SK-N-SH (cell line): ENCODE measurements at regions not wholly inside any gene's neighbourhood (a gene's known extent, or its start where the extent isn't known, plus 50 kb on each side); places are given as distances from the start of the nearest gene placed in this dataset.

Experiments
- CTCF ChIA-PET: fragments of 300-600, 350-600 bp; formaldehyde crosslinking; extraction: SDS; loops from one replicate; lab custom pipeline; 2021; lab: Yijun Ruan, JAX
- POLR2A ChIA-PET: fragments of 350-600 bp; sonication (Branson Sonifier 250); formaldehyde crosslinking; extraction: SDS; loops from one replicate; lab custom pipeline; 2020; ENCODE audit warnings: antibody characterized with exemption, inconsistent platforms; lab: Yijun Ruan, JAX
- DNase-seq: peaks from one replicate; pipeline ENCODE4 v3.0.0; 2012
- H2AFZ ChIP-seq: fragments of 200-600 bp; sonication (generic); 2 replicates; pipeline ENCODE4 v1.8.1; 2016; ENCODE audit warnings: antibody characterized with exemption, mild to moderate bottlenecking, low read depth
- H3F3A ChIP-seq: fragments of 200-600 bp; sonication (generic); replicated peaks from 2 replicates; pipeline ENCODE3; 2016; ENCODE audit warnings: antibody characterized with exemption, mild to moderate bottlenecking; ENCODE audit not compliant: insufficient read depth
- H3K27ac ChIP-seq, 2 experiments: fragments of 200-500 bp in 1 of 2; fragments of 200-600 bp in 1 of 2; sonication (Bioruptor generic) in 1 of 2; sonication (generic), shearing (Covaris generic) in 1 of 2; 2 replicates each; pipeline versions ENCODE4 v1.5.1 to v1.6.1; 2014 to 2016; ENCODE audit warnings: low read depth in 2 of 2, inconsistent platforms in 1 of 2, low read length in 1 of 2, mild to moderate bottlenecking in 1 of 2, mixed read lengths in 1 of 2
- H3K27me3 ChIP-seq: fragments of 200-600 bp; sonication (generic), shearing (Covaris generic); 2 replicates; pipeline ENCODE4 v1.6.1; 2016; ENCODE audit warnings: mixed run types; ENCODE audit not compliant: insufficient read depth
- H3K36me3 ChIP-seq, 2 experiments: fragments of 200-500 bp in 1 of 2; fragments of 200-600 bp in 1 of 2; sonication (Bioruptor generic) in 1 of 2; sonication (generic) in 1 of 2; replicated peaks in 1 of 2; 2 replicates each; pipeline versions ENCODE3 to v1.5.1; 2014 to 2016; ENCODE audit warnings: low read length in 1 of 2, mild to moderate bottlenecking in 1 of 2; ENCODE audit not compliant: insufficient read depth in 2 of 2, control insufficient read depth in 1 of 2
- H3K4me1 ChIP-seq, 2 experiments: fragments of 200-500 bp in 1 of 2; fragments of 200-600 bp in 1 of 2; sonication (Bioruptor generic) in 1 of 2; sonication (generic), shearing (Covaris generic) in 1 of 2; 2 replicates each; pipeline versions ENCODE4 v1.5.1 to v1.6.1; 2014 to 2016; ENCODE audit warnings: low read depth in 1 of 2, low read length in 1 of 2, mixed run types in 1 of 2; ENCODE audit not compliant: insufficient read depth in 2 of 2, control insufficient read depth in 1 of 2
- H3K4me2 ChIP-seq: fragments of 200-600 bp; sonication (generic), shearing (Covaris generic); 2 replicates; pipeline ENCODE4 v1.6.1; 2017; ENCODE audit warnings: mixed run types
- H3K4me3 ChIP-seq, 2 experiments: fragments of 200-500 bp in 1 of 2; fragments of 200-600 bp in 1 of 2; sonication (Bioruptor generic) in 1 of 2; sonication (generic), shearing (Covaris generic) in 1 of 2; 2 replicates each; pipeline versions ENCODE4 v1.5.1 to v1.8.1; 2014 to 2016; ENCODE audit warnings: low read depth in 2 of 2, inconsistent platforms in 1 of 2, low read length in 1 of 2, mild to moderate bottlenecking in 1 of 2, mixed read lengths in 1 of 2, moderate library complexity in 1 of 2
- H3K79me2 ChIP-seq: fragments of 200-600 bp; sonication (generic); 2 replicates; pipeline ENCODE4 v1.8.1; 2017; ENCODE audit warnings: mild to moderate bottlenecking; ENCODE audit not compliant: insufficient read depth
- H3K9ac ChIP-seq: fragments of 200-600 bp; sonication (generic); 2 replicates; pipeline ENCODE4 v1.6.1; 2017; ENCODE audit warnings: mixed run types
- H3K9me2 ChIP-seq: fragments of 200-600 bp; sonication (generic); 2 replicates; pipeline ENCODE4 v1.6.1; 2017; ENCODE audit warnings: mixed run types
- H3K9me3 ChIP-seq: fragments of 200-600 bp; sonication (generic); 2 replicates; pipeline ENCODE4 v1.6.1; 2017; ENCODE audit warnings: mixed run types, mild to moderate bottlenecking, moderate library complexity
- H4K20me1 ChIP-seq: fragments of 200-600 bp; sonication (generic); 2 replicates; pipeline ENCODE4 v1.6.1; 2017; ENCODE audit warnings: mild to moderate bottlenecking, mixed run types; ENCODE audit not compliant: insufficient read depth
- EP300 ChIP-seq, 2 experiments: IDR thresholded peaks; 2 replicates each; pipeline versions ENCODE4 v1.4.0 to v1.6.1; 2012; ENCODE audit warnings: borderline replicate concordance in 1 of 2, low read depth in 1 of 2, low read length in 1 of 2
- EZH2phosphoT487 ChIP-seq: fragments of 200-600 bp; sonication (generic); IDR thresholded peaks from 2 replicates; pipeline ENCODE4 v1.6.1; 2017; ENCODE audit warnings: low read depth, mixed run types, mild to moderate bottlenecking, antibody characterized with exemption, moderate library complexity, borderline replicate concordance
- FOSL2 ChIP-seq: IDR thresholded peaks from 2 replicates; pipeline ENCODE4 v1.4.0; 2012; ENCODE audit warnings: low read depth, mild to moderate bottlenecking, moderate library complexity, borderline replicate concordance
- FOXJ3 ChIP-seq: sonication (generic); formaldehyde crosslinking; IDR thresholded peaks from 2 replicates; pipeline ENCODE4 v1.5.1; 2020; ENCODE audit warnings: mild to moderate bottlenecking, missing genetic modification reagents
- MAX ChIP-seq: IDR thresholded peaks from 2 replicates; pipeline ENCODE4 v1.4.0; 2012; ENCODE audit warnings: low read depth
- MXI1 ChIP-seq: IDR thresholded peaks from 2 replicates; pipeline ENCODE4 v1.6.1; 2012; ENCODE audit warnings: mild to moderate bottlenecking, low read depth, low read length, improper control_type of control experiment
- NFIC ChIP-seq: IDR thresholded peaks from 2 replicates; pipeline ENCODE4 v1.4.0; 2012; ENCODE audit warnings: borderline replicate concordance
- REST ChIP-seq: IDR thresholded peaks from 2 replicates; pipeline ENCODE4 v1.6.1; 2012; ENCODE audit warnings: mild to moderate bottlenecking, low read depth, low read length, moderate library complexity
- RXRA ChIP-seq: IDR thresholded peaks from 2 replicates; pipeline ENCODE4 v1.4.0; 2012; ENCODE audit warnings: low read depth, mild to moderate bottlenecking, borderline replicate concordance
- SMC3 ChIP-seq: IDR thresholded peaks from 2 replicates; pipeline ENCODE4 v1.6.1; 2012; ENCODE audit warnings: low read depth, low read length, improper control_type of control experiment
- TAF1 ChIP-seq: IDR thresholded peaks from 2 replicates; pipeline ENCODE4 v1.6.1; 2012; ENCODE audit warnings: low read depth, mild to moderate bottlenecking, low read length, moderate library complexity, borderline replicate concordance
- TCF12 ChIP-seq: IDR thresholded peaks from 2 replicates; pipeline ENCODE4 v1.4.0; 2012
- ZBTB33 ChIP-seq: IDR thresholded peaks from 2 replicates; pipeline ENCODE4 v1.4.0; 2012; ENCODE audit warnings: low read depth, borderline replicate concordance

- no peaks in the 10 kb centered on the region for H3K9me2 ChIP-seq
- H3K4me2 ChIP-seq: no peak overlapping the region
- H3K4me3 ChIP-seq: no peak overlapping the region
- ChIA-PET POLR2A (no interaction called here), CTCF (no interaction called here)
- H3K4me1 ChIP-seq: no peaks in the 10 kb centered on the region
- H3K27ac ChIP-seq: no peak overlapping the region
- H2AFZ ChIP-seq: no peak overlapping the region
- no peaks in the 10 kb centered on the region for H3K27me3 ChIP-seq
- H3K36me3 ChIP-seq: no peaks in the 10 kb centered on the region
- TF ChIP-seq ZBTB33: no peak
- no peak for TF ChIP-seq EZH2phosphoT487
- TF ChIP-seq TCF12: no peak
- no peak for TF ChIP-seq EP300 (IDR thresholded peaks at IDR 0.05; ENCODE audit: borderline replicate concordance in 1 of 2, low read depth in 1 of 2, low read length in 1 of 2)
- TF ChIP-seq FOXJ3: no peak
- no peak for TF ChIP-seq REST
- no peak for TF ChIP-seq RXRA
- TF ChIP-seq SMC3: no peak
- no peak for DNase-seq
- no peaks in the 10 kb centered on the region for H3F3A ChIP-seq
- H3K9ac ChIP-seq: no peak overlapping the region
- no peaks in the 10 kb centered on the region; the same call in 1 of the 2 replicates for H3K9me3 ChIP-seq
- no peaks in the 10 kb centered on the region for H3K79me2 ChIP-seq
- H4K20me1 ChIP-seq: no peaks in the 10 kb centered on the region
Observed at GRCh38 chr1:88247666-88248065, 436.4 kb upstream of the PKN2 start.

GRCh38 chr1:88250915-88251314 is 433.2 kb upstream of the PKN2 start:
- Histone ChIP-seq H3K4me3 (no peak overlapping the region), H4K20me1 (no peaks in the 10 kb centered on the region), H2AFZ (no peak overlapping the region), H3K9me2 (no peaks in the 10 kb centered on the region), H3F3A (no peaks in the 10 kb centered on the region), H3K4me1 (no peaks in the 10 kb centered on the region), H3K9me3 (no peaks in the 10 kb centered on the region), H3K27ac (no peak overlapping the region), H3K27me3 (no peaks in the 10 kb centered on the region), H3K36me3 (no peaks in the 10 kb centered on the region), H3K9ac (no peak overlapping the region), H3K79me2 (no peaks in the 10 kb centered on the region), H3K4me2 (no peak overlapping the region)
- ChIA-PET POLR2A (no interaction called here), CTCF (no interaction called here)
- TF ChIP-seq NFIC (no peak), MAX (no peak), TAF1 (no peak), FOSL2 (no peak), RXRA (no peak), MXI1 (no peak)
- no peak for DNase-seq
